ENCODE measurements at regions not wholly inside any gene's neighbourhood (a gene's known extent, or its start where the extent isn't known, plus 50 kb on each side); places are given as distances from the start of the nearest gene placed in this dataset.

GRCh38 chr5:123830575-123830974 lies 318.6 kb downstream of the CSNK1G3 start:
- Mint-ChIP-seq H3K27me3 (no peaks in the 10 kb centered on the region), H3K27ac (no peak overlapping the region), H3K36me3 (no peaks in the 10 kb centered on the region), H3K4me1 (ENCODE audit: low read depth) (no peaks in the 10 kb centered on the region), H3K4me3 (no peak overlapping the region), H3K9me3 (ENCODE audit: low read depth) (peaks cover 12% of the 10 kb centered on the region)

- Mint-ChIP-seq H3K27me3 (no peaks in the 10 kb centered on the region), H3K4me1 (ENCODE audit: low read depth) (no peaks in the 10 kb centered on the region), H3K9me3 (ENCODE audit: low read depth) (peaks cover 12% of the 10 kb centered on the region), H3K27ac (no peak overlapping the region), H3K36me3 (no peaks in the 10 kb centered on the region), H3K4me3 (no peak overlapping the region)
These were observed 315.8 kb downstream of the CSNK1G3 start for GRCh38 chr5:123827811-123828210.

GRCh38 chr5:123819833-123820232 lies 307.9 kb downstream of the CSNK1G3 start:
- no peaks in the 10 kb centered on the region for H3K4me1 Mint-ChIP-seq (ENCODE audit: low read depth)
- H3K36me3 Mint-ChIP-seq: no peaks in the 10 kb centered on the region
- no peak overlapping the region for H3K4me3 Mint-ChIP-seq
- no peaks in the 10 kb centered on the region for H3K9me3 Mint-ChIP-seq (ENCODE audit: low read depth)
- H3K27ac Mint-ChIP-seq: no peak overlapping the region
- H3K27me3 Mint-ChIP-seq: no peaks in the 10 kb centered on the region

- no peaks in the 10 kb centered on the region for H3K36me3 Mint-ChIP-seq
- H3K4me3 Mint-ChIP-seq: no peak overlapping the region
- no peaks in the 10 kb centered on the region for H3K4me1 Mint-ChIP-seq (ENCODE audit: low read depth)
- no peaks in the 10 kb centered on the region for H3K27me3 Mint-ChIP-seq
- no peak overlapping the region for H3K27ac Mint-ChIP-seq
- no peaks in the 10 kb centered on the region for H3K9me3 Mint-ChIP-seq (ENCODE audit: low read depth)
These were observed 307.4 kb downstream of the CSNK1G3 start for GRCh38 chr5:123819386-123819785.

- H3K4me3 Mint-ChIP-seq: no peak overlapping the region
- H3K27ac Mint-ChIP-seq: no peak overlapping the region
These were observed 305.3 kb downstream of the CSNK1G3 start for GRCh38 chr5:123817267-123817666.

GRCh38 chr5:123814801-123815470 lies 303.0 kb downstream of the CSNK1G3 start:
- Mint-ChIP-seq H3K4me3 (no peak overlapping the region), H3K36me3 (no peaks in the 10 kb centered on the region), H3K27me3 (no peaks in the 10 kb centered on the region), H3K4me1 (ENCODE audit: low read depth) (no peaks in the 10 kb centered on the region), H3K9me3 (ENCODE audit: low read depth) (no peaks in the 10 kb centered on the region), H3K27ac (no peak overlapping the region)

More at GRCh38 chr5:123817267-123817666, 305.3 kb downstream of the CSNK1G3 start:
- no peaks in the 10 kb centered on the region for H3K9me3 Mint-ChIP-seq (ENCODE audit: low read depth)
- H3K36me3 Mint-ChIP-seq: no peaks in the 10 kb centered on the region
- no peaks in the 10 kb centered on the region for H3K4me1 Mint-ChIP-seq (ENCODE audit: low read depth)
- H3K27me3 Mint-ChIP-seq: no peaks in the 10 kb centered on the region

GRCh38 chr5:123813937-123814624 lies 302.1 kb downstream of the CSNK1G3 start:
- H3K4me1 Mint-ChIP-seq (ENCODE audit: low read depth): no peaks in the 10 kb centered on the region
- H3K36me3 Mint-ChIP-seq: no peaks in the 10 kb centered on the region
- H3K27me3 Mint-ChIP-seq: no peaks in the 10 kb centered on the region
- H3K4me3 Mint-ChIP-seq: no peak overlapping the region
- no peak overlapping the region for H3K27ac Mint-ChIP-seq
- H3K9me3 Mint-ChIP-seq (ENCODE audit: low read depth): no peaks in the 10 kb centered on the region

GRCh38 chr5:123813264-123813663 lies 301.3 kb downstream of the CSNK1G3 start:
- no peaks in the 10 kb centered on the region for H3K4me1 Mint-ChIP-seq (ENCODE audit: low read depth)
- H3K9me3 Mint-ChIP-seq (ENCODE audit: low read depth): no peaks in the 10 kb centered on the region
- no peak overlapping the region for H3K27ac Mint-ChIP-seq
- no peaks in the 10 kb centered on the region for H3K27me3 Mint-ChIP-seq
- no peaks in the 10 kb centered on the region for H3K36me3 Mint-ChIP-seq
- H3K4me3 Mint-ChIP-seq: no peak overlapping the region

- H3K4me3 Mint-ChIP-seq: no peak overlapping the region
- no peaks in the 10 kb centered on the region for H3K4me1 Mint-ChIP-seq (ENCODE audit: low read depth)
- H3K9me3 Mint-ChIP-seq (ENCODE audit: low read depth): no peaks in the 10 kb centered on the region
- H3K27ac Mint-ChIP-seq: no peak overlapping the region
- no peaks in the 10 kb centered on the region for H3K36me3 Mint-ChIP-seq
- H3K27me3 Mint-ChIP-seq: no peaks in the 10 kb centered on the region
These were observed 299.9 kb downstream of the CSNK1G3 start for GRCh38 chr5:123811831-123812230.

- Mint-ChIP-seq H3K4me1 (ENCODE audit: low read depth) (no peaks in the 10 kb centered on the region), H3K27me3 (no peaks in the 10 kb centered on the region), H3K36me3 (no peaks in the 10 kb centered on the region), H3K4me3 (no peak overlapping the region), H3K27ac (no peak overlapping the region), H3K9me3 (ENCODE audit: low read depth) (no peaks in the 10 kb centered on the region)
These were observed 298.9 kb downstream of the CSNK1G3 start for GRCh38 chr5:123810746-123811340.

GRCh38 chr5:123810253-123810652 lies 298.3 kb downstream of the CSNK1G3 start:
- H3K27ac Mint-ChIP-seq: no peak overlapping the region
- no peaks in the 10 kb centered on the region for H3K27me3 Mint-ChIP-seq
- no peaks in the 10 kb centered on the region for H3K9me3 Mint-ChIP-seq (ENCODE audit: low read depth)
- no peak overlapping the region for H3K4me3 Mint-ChIP-seq
- no peaks in the 10 kb centered on the region for H3K4me1 Mint-ChIP-seq (ENCODE audit: low read depth)
- no peaks in the 10 kb centered on the region for H3K36me3 Mint-ChIP-seq

GRCh38 chr5:123809594-123810221 lies 297.7 kb downstream of the CSNK1G3 start:
- H3K27ac Mint-ChIP-seq: no peak overlapping the region

GRCh38 chr5:123808461-123809380 lies 296.7 kb downstream of the CSNK1G3 start:
- Mint-ChIP-seq H3K4me3 (no peak overlapping the region), H3K27me3 (no peaks in the 10 kb centered on the region), H3K27ac (no peak overlapping the region), H3K4me1 (ENCODE audit: low read depth) (no peaks in the 10 kb centered on the region), H3K36me3 (no peaks in the 10 kb centered on the region), H3K9me3 (ENCODE audit: low read depth) (no peaks in the 10 kb centered on the region)

More at GRCh38 chr5:123809594-123810221, 297.7 kb downstream of the CSNK1G3 start:
- Mint-ChIP-seq H3K27me3 (no peaks in the 10 kb centered on the region), H3K4me1 (ENCODE audit: low read depth) (no peaks in the 10 kb centered on the region), H3K4me3 (no peak overlapping the region), H3K9me3 (ENCODE audit: low read depth) (no peaks in the 10 kb centered on the region), H3K36me3 (no peaks in the 10 kb centered on the region)

GRCh38 chr5:123807177-123807945 lies 295.4 kb downstream of the CSNK1G3 start:
- Mint-ChIP-seq H3K36me3 (no peaks in the 10 kb centered on the region), H3K4me3 (no peak overlapping the region), H3K27me3 (no peaks in the 10 kb centered on the region), H3K27ac (no peak overlapping the region), H3K9me3 (ENCODE audit: low read depth) (no peaks in the 10 kb centered on the region), H3K4me1 (ENCODE audit: low read depth) (no peaks in the 10 kb centered on the region)
